Activated CD8-positive, alpha-beta memory T cell treated with anti-CD3 and anti-CD28 coated beads, Interleukin-2, amount 50 U/mL, for 1 hour (primary cell): ENCODE measurements at regions not wholly inside any gene's neighbourhood (a gene's known extent, or its start where the extent isn't known, plus 50 kb on each side); places are given as distances from the start of the nearest gene placed in this dataset.
"Not testable (repeated sequence)": the region's sequence is repeated elsewhere in the genome, so short reads cannot be mapped to it uniquely, and the experiment has no call there.

ENCODE experiments used
- DNase-seq: peaks from one replicate; pipeline ENCODE4 v3.0.0-alpha.2; 2020; ENCODE audit errors: extremely low read depth

DNA sequence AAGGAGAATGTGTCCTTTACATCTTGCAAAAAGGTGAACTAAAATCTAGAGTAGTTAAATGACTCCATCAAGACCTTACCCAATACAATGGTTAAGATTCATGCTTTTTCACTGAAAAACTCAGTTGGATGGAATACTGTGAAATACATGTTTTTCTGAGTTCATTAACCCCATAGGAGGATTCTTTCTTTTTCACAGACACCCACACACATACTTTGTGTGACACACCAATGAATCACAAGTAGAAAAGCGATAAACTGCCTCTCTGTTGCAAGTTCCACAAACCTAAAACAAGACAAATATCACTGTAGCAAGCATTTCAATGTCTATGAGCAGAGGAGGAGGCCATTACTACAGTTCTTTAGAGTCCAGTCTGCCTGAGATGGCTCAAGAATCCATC is 258.8 kb upstream of the CDH5 start:
- no peak for DNase-seq

DNA sequence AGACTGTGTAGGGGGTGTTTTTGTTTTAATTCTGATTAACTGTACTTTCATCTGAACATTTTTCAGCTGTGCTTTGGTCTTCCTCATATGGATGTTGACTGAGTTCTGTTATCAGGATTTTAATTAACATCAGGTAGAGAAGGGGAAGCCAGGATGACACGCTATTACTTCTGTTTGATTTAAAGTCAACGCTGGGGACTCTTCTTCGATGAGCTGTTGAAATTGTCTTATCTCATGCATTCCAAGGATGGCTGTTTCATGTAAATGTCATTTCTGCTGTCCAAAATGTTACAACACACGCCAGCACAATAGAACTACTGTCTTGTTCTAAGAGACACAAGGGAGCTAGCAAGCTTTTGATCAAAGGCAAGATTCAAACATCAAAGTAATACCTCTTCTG is 263.3 kb upstream of the CDH5 start:
- no peak for DNase-seq

GRCh38 chr16:66099306-66099705 is 267.2 kb upstream of the CDH5 start:
- DNase-seq = no peak

DNA sequence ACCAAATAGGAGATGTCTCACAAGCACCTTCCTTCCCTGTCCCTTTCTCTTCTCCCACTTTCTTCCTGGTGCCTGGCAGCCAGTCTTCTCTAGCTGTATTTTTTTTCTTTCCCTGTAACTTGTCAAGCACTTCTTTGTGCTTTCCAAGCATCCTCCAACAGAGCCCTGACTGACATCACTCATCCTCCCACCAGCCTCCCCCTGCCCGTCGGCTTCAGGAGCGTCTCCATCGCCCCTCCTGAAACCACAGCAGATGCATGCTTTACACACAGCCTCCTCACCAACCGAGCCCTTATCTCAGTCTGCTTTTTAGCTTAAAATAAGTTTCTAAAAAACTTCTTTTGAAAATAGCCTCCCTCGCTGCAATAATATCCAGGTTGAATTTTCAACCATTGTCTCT is 268.7 kb upstream of the CDH5 start:
- DNase-seq = no peak

DNA sequence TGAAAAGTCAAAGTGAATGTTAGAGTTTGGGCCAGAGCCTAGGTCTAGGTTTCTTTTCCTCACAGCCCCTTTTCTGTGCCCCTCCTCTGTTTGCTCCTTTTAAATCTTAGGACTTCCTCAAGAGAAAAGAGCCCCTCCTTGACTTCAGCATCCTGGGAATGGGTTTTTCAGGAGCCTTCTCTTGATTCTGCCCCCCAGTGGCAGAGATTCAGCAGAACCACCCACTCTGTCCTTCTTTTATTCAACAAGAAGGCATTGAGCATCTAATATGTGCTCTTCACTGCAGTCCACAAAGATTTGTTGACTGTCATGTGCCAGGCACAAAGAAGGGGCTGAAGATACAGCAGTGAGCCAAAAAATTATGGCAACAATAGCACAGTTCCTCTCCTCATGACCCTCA is 270.8 kb upstream of the CDH5 start:
- no peak for DNase-seq

GRCh38 chr16:66093191-66093590 is 273.3 kb upstream of the CDH5 start:
- no peak for DNase-seq

- no peak for DNase-seq
Observed at GRCh38 chr16:66091471-66091891, 275.0 kb upstream of the CDH5 start.

DNA sequence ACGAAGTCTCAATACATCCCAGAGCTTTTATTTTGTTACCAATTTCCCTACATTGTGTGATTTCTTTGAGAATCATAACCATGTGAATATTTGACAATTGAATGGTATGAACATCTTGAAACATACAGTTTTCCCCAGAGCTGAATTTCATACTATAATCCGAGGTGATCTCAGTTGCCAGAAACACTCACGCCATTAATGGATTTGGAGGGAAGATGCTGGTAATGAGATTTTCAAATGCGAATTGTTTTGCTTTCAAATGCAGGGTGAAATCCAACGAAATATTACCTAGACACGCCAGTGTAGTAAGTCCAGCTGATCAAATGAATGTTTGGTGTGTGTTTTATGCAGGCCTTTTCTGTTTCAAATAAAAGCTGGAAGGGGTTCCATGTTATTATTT is 277.8 kb upstream of the CDH5 start:
- no peak for DNase-seq

GRCh38 chr16:66087308-66087707 is 279.2 kb upstream of the CDH5 start:
- DNase-seq = no peak

GRCh38 chr16:66085651-66086050 is 280.8 kb upstream of the CDH5 start:
- no peak for DNase-seq

- DNase-seq = not testable (repeated sequence)
Observed at GRCh38 chr16:66084731-66085130, 281.8 kb upstream of the CDH5 start.

DNA sequence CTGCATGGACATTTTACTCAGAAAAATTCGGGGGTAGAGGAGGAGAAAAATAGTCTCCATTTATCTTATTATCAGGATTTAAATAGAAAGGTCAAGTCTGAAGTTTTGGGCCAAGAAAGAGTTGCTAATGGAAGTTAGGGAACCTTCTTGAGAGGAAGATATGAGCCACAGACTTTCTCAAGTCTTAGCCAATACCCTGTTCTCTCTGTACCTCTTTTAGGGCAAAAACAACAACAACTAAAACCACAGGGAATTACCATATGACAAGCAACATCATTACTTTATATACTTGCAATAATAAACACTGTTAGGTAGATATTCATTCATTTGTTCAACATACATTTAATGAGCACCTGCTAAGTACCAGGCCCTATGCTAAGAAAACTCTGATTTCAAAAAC is 282.2 kb upstream of the CDH5 start:
- no peak for DNase-seq

- DNase-seq = no peak
Observed at GRCh38 chr16:66083171-66083570, 283.3 kb upstream of the CDH5 start.

DNA sequence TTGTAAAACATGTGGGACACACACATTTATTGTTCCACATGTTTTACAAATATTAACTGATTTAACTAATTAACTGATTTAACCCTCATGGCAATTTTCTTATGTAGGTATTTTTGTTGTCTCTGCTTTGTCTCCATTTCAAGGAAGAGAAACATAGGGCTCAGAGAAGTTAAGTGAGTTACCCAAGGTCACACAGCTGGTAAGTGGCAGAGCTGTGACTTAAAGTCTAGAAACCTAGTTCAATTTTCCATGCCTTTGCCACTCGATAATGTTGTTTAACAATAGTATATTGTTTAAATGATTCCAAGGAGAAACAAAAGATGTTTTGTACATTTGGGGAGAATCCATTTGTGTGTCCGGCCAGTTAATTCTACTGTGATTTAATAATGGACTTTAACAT is 284.1 kb upstream of the CDH5 start:
- DNase-seq = no peak

- no peak for DNase-seq
Observed at GRCh38 chr16:66081775-66082366, 284.6 kb upstream of the CDH5 start.

DNA sequence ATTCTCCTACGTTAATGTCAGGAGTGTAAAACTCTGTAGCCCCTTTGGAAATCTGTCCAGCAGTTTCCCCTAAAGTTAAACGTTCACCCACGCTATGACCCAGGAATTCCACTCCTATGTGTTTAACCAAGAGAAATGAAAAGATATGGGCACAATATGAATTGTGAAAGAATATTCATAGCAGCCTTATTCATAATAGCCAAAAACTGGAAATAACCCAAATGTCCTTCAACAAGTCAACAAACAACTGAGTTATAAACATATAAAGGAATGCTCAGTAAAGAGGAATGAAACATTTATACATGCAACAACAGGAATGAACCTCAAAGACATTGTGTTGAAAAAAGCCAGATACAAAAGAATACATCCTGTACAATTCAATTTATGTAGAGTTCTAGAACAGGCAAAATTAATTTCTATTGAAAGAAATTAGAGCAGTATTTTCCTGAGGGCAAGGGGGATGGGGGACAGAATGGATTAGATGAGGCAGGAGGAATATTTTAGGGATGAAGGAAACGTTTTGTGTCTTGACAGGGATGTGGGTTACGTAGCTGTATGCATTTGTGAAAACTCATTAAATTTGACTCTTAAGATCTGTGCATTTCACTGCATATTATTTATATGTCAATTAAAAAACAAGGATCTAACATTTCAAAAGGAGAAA is 286.7 kb upstream of the CDH5 start:
- DNase-seq = no peak

DNA sequence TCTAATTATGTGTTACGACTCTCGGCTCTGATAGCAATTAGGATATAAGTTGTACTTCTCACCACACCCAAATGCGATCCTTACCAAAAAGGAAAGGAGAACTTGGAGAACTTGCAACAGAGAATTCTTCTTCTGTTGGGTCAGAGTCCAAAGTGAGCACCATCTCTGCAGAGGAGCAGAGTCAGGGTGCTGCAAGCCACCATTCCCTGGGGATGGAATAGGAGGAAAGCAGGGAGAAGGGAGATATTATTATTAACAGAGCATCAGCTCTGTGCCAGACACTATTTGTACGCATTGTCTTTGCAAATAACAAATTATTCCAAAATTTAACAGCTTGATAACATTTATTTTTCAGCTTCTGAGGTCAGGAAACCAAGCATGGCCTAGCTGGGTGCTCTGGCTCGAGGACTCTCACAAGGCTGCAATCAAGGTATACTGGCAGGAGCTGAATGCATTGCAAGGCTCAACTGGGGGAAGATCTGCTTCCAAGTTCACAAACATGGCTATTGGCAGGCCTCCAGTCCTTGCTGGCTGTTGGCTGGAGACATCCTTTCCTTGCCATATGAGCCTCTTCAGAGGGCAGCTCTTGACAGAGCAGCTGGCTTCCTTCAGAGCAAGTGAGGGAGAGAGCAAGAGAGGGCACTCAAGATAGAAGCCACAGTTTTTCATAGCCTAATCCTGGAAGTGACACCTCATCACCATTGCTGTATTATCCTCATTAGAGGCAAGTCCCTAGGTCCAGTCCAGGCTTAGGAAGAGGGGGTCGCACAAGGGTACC is 296.2 kb upstream of the CDH5 start:
- DNase-seq = no peak

DNA sequence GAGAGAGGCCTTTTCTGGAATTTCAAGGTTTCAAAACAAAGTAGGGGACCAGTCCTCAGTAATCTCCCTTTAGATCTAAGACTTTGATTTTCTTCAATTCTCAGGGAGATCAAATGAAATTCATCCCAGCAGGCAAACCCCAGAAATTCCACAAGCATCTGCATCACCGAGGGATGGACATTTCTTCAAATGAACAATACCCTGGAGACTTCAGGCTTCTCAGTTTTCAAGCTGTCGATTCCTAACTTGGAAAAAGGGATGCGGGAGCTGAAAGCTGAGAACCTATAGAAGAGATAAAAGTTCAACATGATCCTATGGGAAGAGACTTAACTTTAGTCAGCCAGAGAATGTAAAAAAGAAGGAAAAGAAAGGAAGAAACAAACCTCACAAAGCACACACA is 296.9 kb upstream of the CDH5 start:
- DNase-seq = no peak

- DNase-seq = no peak
Observed at GRCh38 chr16:66066404-66066803, 300.1 kb upstream of the CDH5 start.

- DNase-seq = no peak
Observed at GRCh38 chr16:66065925-66066324, 300.6 kb upstream of the CDH5 start.

GRCh38 chr16:66064801-66065530 is 301.5 kb upstream of the CDH5 start:
- no peak for DNase-seq

DNA sequence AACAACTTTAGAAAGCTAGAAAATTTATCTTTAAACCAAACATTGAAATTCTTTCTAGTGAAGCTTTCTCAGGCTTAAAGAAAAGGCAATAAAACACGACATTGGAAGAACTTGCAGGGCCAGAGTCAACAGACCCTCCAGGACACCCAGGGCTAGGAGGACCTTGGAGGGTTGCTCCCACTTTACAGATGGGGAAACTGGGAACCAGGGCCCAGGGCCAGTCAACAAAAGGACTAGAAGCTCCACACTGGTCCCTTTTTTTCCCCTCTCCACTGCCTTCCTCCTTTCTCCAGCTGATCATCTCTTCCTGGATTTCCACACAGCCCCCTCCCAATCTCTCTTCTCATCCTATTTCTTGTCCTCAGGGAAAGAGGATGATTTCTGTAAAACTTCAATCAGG is 307.7 kb upstream of the CDH5 start:
- DNase-seq = no peak
